Frontal cortex (tissue), 3 donors: ENCODE measurements at regions not wholly inside any gene's neighbourhood (a gene's known extent, or its start where the extent isn't known, plus 50 kb on each side); places are given as distances from the start of the nearest gene placed in this dataset.

Source experiments
- DNase-seq, 2 donors: peaks; one replicate each; pipeline ENCODE4 v3.0.0; 2012; ENCODE audit warnings: low spot score in 2 of 2
- FAIRE-seq: peaks from 2 replicates; lab custom pipeline; 2012; peaks lifted over from hg19 to GRCh38; lab: Jason Lieb, UNC
- donor health status: control.
- donor health status: control.
- donor health status: control.

- DNase-seq = no peak
- no peak for FAIRE-seq
Observed at GRCh38 chr3:10555263-10555662, 49.9 kb upstream of the ATP2B2 start.

GRCh38 chr3:10556312-10556711 is 50.9 kb upstream of the ATP2B2 start:
- no peak for DNase-seq
- no peak for FAIRE-seq

GRCh38 chr3:10557250-10557649 is 51.9 kb upstream of the ATP2B2 start:
- no peak for DNase-seq
- no peak for FAIRE-seq

- no peak for DNase-seq
- FAIRE-seq = no peak
Observed at GRCh38 chr3:10557781-10558373, 52.5 kb upstream of the ATP2B2 start.

GRCh38 chr3:10558736-10559135 is 53.4 kb upstream of the ATP2B2 start:
- DNase-seq = no peak
- FAIRE-seq = no peak

GRCh38 chr3:10560060-10560861 is 54.9 kb upstream of the ATP2B2 start:
- DNase-seq = no peak

GRCh38 chr3:10561162-10561945 is 56.0 kb upstream of the ATP2B2 start:
- no peak for FAIRE-seq
- DNase-seq = no peak

More at GRCh38 chr3:10560060-10560861, 54.9 kb upstream of the ATP2B2 start:
- FAIRE-seq = no peak

- no peak for DNase-seq
- no peak for FAIRE-seq
Observed at GRCh38 chr3:10561946-10562560, 56.7 kb upstream of the ATP2B2 start.

GRCh38 chr3:10563396-10563795 is 58.0 kb upstream of the ATP2B2 start:
- DNase-seq (no peak), FAIRE-seq (no peak)

- no peak for FAIRE-seq
- DNase-seq = no peak
Observed at GRCh38 chr3:10565814-10566213, 60.4 kb upstream of the ATP2B2 start.

GRCh38 chr3:10566451-10566850 is 61.1 kb upstream of the ATP2B2 start:
- DNase-seq (no peak), FAIRE-seq (no peak)

- DNase-seq (no peak), FAIRE-seq (no peak)
Observed at GRCh38 chr3:10568549-10568948, 63.2 kb upstream of the ATP2B2 start.

GRCh38 chr3:10570196-10570946 is 65.0 kb upstream of the ATP2B2 start:
- no peak for DNase-seq
- no peak for FAIRE-seq

GRCh38 chr3:10574101-10574620 is 68.8 kb upstream of the ATP2B2 start:
- DNase-seq (no peak), FAIRE-seq (no peak)

GRCh38 chr3:10575601-10576160 is 70.3 kb upstream of the ATP2B2 start:
- FAIRE-seq (no peak), DNase-seq (no peak)

GRCh38 chr3:10577486-10577885 is 72.1 kb upstream of the ATP2B2 start:
- no peak for DNase-seq
- no peak for FAIRE-seq

GRCh38 chr3:10580426-10580825 is 75.0 kb upstream of the ATP2B2 start:
- FAIRE-seq = no peak

GRCh38 chr3:10581251-10581650 is 75.9 kb upstream of the ATP2B2 start:
- FAIRE-seq = no peak
- no peak for DNase-seq

More at GRCh38 chr3:10580426-10580825, 75.0 kb upstream of the ATP2B2 start:
- no peak for DNase-seq

GRCh38 chr3:10581716-10582115 is 76.3 kb upstream of the ATP2B2 start:
- DNase-seq = no peak
- FAIRE-seq = no peak
